ENCODE measurements at regions not wholly inside any gene's neighbourhood (a gene's known extent, or its start where the extent isn't known, plus 50 kb on each side); places are given as distances from the start of the nearest gene placed in this dataset.

DNA sequence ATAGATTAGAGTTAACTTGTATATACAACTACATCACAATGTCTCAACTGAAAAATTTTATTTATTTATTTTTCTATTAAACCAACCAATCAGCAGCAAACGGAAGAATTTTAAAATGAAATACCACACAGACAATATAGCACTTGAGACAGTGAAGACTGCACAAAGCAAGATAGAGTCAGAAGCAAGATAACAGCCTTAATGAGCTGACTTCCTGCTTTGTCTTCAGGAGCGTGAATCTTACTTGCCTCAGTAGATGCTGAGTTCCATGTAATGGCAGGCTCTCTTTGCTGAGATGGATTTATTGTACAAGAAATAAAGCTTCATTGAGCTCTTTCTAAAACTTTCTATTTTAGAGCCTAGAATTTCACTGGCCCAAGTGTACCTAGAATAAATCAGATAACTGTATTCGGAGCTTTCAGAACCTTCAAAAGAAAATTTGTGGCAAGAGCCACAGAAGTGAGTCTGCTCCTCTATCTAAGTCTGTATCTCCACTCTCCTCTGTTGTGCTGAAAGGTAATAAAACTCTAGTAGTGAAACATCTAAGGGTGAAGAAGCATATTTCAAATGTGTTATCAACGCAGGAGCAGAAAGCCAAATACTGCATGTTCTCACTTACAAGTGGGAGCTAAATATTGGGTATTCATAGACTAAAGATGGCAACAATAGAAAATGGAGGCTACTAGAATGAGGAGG is 83.3 kb upstream of the ANKRD55 start:
- Histone ChIP-seq H3K27ac (no peak overlapping the region), H3K27me3 (no peaks in the 10 kb centered on the region), H3K36me3 (ENCODE audit: low read depth, missing control alignments) (no peaks in the 10 kb centered on the region), H3K9me3 (no peaks in the 10 kb centered on the region), H3K4me3 (no peak overlapping the region), H3K4me1 (peaks cover 16% of the 10 kb centered on the region)
- TF ChIP-seq, protein P1, sequence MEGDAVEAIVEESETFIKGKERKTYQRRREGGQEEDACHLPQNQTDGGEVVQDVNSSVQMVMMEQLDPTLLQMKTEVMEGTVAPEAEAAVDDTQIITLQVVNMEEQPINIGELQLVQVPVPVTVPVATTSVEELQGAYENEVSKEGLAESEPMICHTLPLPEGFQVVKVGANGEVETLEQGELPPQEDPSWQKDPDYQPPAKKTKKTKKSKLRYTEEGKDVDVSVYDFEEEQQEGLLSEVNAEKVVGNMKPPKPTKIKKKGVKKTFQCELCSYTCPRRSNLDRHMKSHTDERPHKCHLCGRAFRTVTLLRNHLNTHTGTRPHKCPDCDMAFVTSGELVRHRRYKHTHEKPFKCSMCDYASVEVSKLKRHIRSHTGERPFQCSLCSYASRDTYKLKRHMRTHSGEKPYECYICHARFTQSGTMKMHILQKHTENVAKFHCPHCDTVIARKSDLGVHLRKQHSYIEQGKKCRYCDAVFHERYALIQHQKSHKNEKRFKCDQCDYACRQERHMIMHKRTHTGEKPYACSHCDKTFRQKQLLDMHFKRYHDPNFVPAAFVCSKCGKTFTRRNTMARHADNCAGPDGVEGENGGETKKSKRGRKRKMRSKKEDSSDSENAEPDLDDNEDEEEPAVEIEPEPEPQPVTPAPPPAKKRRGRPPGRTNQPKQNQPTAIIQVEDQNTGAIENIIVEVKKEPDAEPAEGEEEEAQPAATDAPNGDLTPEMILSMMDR (IDR thresholded peaks at IDR 0.05): no peak
- no peak for TF ChIP-seq POLR2A (IDR thresholded peaks at IDR 0.05)
- intact Hi-C loops (cut with DNase I; ENCODE audit: low total_unique reads): no loop called here
- WGBS, 2 donors: 65 to 79% methylated on average over 4 of the region's 4 CpGs
- no peak for DNase-seq

- peaks cover 10% of the 10 kb centered on the region for H3K4me1 ChIP-seq
- H3K4me3 ChIP-seq: no peak overlapping the region
- no peak overlapping the region for H3K27ac ChIP-seq
- H3K36me3 ChIP-seq (ENCODE audit: low read depth, missing control alignments): no peaks in the 10 kb centered on the region
- TF ChIP-seq POLR2A (IDR thresholded peaks at IDR 0.05): no peak
- TF ChIP-seq, protein P1 (IDR thresholded peaks at IDR 0.05): peak in 2 of 3 experiments; percentile 7 to 76
- H3K9me3 ChIP-seq: no peaks in the 10 kb centered on the region
- intact Hi-C loops (cut with DNase I; ENCODE audit: low total_unique reads): no loop called here
- no peaks in the 10 kb centered on the region for H3K27me3 ChIP-seq
- DNase-seq: peak; percentile 76
- WGBS, 2 donors: 33 to 52% methylated on average over 6 of the region's 6 CpGs
These were observed 81.4 kb upstream of the ANKRD55 start for GRCh38 chr5:56314529-56314928.

GRCh38 chr5:56313596-56313995 is 80.5 kb upstream of the ANKRD55 start:
- Histone ChIP-seq H3K9me3 (no peaks in the 10 kb centered on the region), H3K36me3 (ENCODE audit: low read depth, missing control alignments) (no peaks in the 10 kb centered on the region), H3K27me3 (no peaks in the 10 kb centered on the region), H3K27ac (no peak overlapping the region), H3K4me3 (no peak overlapping the region), H3K4me1 (peaks cover 8% of the 10 kb centered on the region)
- intact Hi-C loops (cut with DNase I; ENCODE audit: low total_unique reads): no loop called here
- no peak for DNase-seq
- TF ChIP-seq, protein P1 (IDR thresholded peaks at IDR 0.05): no peak
- no peak for TF ChIP-seq POLR2A (IDR thresholded peaks at IDR 0.05)

GRCh38 chr5:56313004-56313531 is 79.9 kb upstream of the ANKRD55 start:
- Histone ChIP-seq H3K27ac (no peak overlapping the region), H3K4me3 (no peak overlapping the region), H3K4me1 (peaks cover 8% of the 10 kb centered on the region), H3K36me3 (ENCODE audit: low read depth, missing control alignments) (no peaks in the 10 kb centered on the region), H3K27me3 (no peaks in the 10 kb centered on the region), H3K9me3 (no peaks in the 10 kb centered on the region)
- DNase-seq: no peak
- TF ChIP-seq POLR2A (IDR thresholded peaks at IDR 0.05): no peak
- TF ChIP-seq, protein P1 (IDR thresholded peaks at IDR 0.05): no peak
- 76 to 83% methylated on average over 5 of the region's 5 CpGs for WGBS, 2 donors
- intact Hi-C loops (cut with DNase I; ENCODE audit: low total_unique reads): no loop called here

Measured in testis (tissue), 2 donors.